ENCODE measurements at regions not wholly inside any gene's neighbourhood (a gene's known extent, or its start where the extent isn't known, plus 50 kb on each side); places are given as distances from the start of the nearest gene placed in this dataset.

DNA sequence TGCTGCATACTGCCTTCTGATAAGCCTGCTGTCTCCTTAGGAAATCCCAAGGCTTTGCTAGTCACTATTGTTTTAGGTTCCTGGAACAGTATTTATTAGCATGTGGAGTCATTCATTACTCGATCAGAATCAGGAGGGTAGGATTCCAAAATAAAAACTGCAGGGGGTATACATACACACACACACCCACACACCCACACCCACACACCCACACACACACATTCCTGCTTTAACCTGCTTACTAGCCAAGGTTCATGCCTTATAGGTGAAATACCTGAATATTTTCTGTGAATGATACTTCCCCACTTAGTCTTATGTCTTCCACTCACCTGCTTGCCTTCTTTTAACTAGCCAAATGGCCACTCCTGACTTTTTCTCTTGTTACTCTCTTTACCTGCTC is 325.1 kb downstream of the ADGRL2 start:
- no peak for TF ChIP-seq POLR2AphosphoS5 (IDR thresholded peaks at IDR 0.05)
- TF ChIP-seq, protein P1, sequence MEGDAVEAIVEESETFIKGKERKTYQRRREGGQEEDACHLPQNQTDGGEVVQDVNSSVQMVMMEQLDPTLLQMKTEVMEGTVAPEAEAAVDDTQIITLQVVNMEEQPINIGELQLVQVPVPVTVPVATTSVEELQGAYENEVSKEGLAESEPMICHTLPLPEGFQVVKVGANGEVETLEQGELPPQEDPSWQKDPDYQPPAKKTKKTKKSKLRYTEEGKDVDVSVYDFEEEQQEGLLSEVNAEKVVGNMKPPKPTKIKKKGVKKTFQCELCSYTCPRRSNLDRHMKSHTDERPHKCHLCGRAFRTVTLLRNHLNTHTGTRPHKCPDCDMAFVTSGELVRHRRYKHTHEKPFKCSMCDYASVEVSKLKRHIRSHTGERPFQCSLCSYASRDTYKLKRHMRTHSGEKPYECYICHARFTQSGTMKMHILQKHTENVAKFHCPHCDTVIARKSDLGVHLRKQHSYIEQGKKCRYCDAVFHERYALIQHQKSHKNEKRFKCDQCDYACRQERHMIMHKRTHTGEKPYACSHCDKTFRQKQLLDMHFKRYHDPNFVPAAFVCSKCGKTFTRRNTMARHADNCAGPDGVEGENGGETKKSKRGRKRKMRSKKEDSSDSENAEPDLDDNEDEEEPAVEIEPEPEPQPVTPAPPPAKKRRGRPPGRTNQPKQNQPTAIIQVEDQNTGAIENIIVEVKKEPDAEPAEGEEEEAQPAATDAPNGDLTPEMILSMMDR (IDR thresholded peaks at IDR 0.05) = no peak
